H4 (cell line): ENCODE measurements at regions not wholly inside any gene's neighbourhood (a gene's known extent, or its start where the extent isn't known, plus 50 kb on each side); places are given as distances from the start of the nearest gene placed in this dataset.
"Not testable (repeated sequence)": the region's sequence is repeated elsewhere in the genome, so short reads cannot be mapped to it uniquely, and the experiment has no call there.

Experiments used
- DNase-seq: peaks from one replicate; pipeline ENCODE4 v3.0.0-alpha.2; 2015; ENCODE audit warnings: low spot score

DNA sequence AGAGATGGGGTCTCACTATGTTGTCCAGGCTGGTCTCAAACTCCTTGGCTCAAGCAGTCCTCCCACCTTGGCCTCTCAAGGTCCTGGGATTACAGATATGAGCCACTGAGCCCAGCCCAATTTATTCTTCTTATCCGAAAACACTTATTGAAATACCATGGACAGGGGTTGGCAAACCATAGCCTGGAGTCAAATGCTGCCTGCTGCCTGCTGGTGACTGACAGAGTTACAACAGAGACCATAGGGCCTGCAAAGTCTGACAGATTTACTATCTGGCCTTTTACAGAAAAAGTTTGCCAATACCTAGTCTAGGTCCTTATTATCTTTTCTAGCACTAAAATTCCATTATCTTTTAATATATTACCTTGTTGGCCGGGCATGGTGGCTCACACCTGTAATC, 87.1 kb upstream of the ZNF281 start:
- DNase-seq: no peak

DNA sequence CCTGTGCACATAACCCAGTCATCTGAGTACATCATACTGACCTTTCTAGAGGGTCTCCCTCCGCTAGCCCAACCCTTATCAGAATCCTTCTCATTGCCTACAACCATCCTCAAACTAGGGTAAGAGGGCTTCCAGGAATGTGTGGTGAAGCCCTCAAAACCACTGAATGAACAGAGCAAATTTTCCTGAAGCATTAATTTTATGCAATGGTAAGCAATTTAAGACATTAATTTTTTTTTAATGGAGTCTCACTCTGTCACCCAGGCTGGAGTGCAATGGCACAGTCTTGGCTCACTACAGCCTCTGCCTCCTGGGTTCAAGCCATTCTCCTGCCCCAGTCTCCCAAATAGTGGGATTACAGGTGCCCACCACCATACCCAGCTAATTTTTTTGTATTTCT, 86.1 kb upstream of the ZNF281 start:
- no peak for DNase-seq

DNA sequence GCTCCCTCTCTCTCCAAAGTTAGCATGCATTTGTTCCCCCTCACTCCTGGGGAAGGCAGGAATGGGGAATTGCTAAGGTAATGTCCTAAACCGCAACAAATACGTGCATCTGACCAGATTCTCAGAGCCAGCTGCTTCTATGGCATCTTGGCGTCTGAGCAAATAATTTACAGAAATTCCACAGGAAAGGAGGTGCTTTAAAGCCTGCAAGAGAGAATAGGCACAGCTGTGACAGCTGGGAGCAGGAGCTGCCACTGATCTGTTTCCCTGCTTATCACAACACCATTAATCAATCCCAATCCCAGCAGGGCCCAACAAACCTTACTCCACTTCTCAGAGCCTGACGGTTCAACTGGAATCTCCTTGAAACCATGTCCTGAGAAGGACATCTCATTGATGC, 83.5 kb upstream of the ZNF281 start:
- no peak for DNase-seq

DNA sequence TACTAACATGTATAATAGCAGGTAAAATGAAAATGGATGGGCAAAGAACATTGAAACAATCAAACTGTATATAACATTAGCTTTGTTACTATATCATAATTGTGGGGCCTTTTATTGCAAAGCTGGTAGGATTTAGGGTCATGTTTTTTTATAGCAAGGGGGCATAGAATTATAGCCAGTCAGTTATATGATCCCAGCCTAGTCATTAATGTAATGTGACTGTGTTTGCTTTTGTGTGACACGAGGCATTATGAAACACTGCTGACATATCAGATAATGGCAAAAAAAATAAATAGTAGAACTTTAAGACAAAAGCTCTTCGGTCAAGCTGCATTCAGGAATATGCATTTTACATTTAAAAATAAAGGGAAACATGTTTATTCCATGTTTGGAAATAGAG, 81.3 kb upstream of the ZNF281 start:
- no peak for DNase-seq

DNA sequence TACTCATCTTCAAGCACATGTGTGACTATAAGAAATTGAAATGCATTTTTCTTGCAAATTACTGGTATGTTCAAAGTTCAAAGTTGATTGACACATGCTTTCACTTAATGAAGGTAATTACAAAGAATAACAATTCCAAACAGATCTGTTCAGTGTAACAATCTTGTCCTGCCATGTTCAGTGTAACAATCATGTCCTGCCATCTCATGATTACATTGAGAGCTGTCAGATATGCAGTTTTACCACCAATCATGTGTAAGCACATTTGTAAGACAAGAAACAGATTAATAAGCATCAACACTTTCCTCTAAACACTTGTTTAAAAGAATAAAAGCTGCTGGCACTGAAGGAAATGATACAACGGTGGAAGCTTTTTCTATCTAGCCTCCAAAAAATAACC, 80.3 kb upstream of the ZNF281 start:
- no peak for DNase-seq

DNA sequence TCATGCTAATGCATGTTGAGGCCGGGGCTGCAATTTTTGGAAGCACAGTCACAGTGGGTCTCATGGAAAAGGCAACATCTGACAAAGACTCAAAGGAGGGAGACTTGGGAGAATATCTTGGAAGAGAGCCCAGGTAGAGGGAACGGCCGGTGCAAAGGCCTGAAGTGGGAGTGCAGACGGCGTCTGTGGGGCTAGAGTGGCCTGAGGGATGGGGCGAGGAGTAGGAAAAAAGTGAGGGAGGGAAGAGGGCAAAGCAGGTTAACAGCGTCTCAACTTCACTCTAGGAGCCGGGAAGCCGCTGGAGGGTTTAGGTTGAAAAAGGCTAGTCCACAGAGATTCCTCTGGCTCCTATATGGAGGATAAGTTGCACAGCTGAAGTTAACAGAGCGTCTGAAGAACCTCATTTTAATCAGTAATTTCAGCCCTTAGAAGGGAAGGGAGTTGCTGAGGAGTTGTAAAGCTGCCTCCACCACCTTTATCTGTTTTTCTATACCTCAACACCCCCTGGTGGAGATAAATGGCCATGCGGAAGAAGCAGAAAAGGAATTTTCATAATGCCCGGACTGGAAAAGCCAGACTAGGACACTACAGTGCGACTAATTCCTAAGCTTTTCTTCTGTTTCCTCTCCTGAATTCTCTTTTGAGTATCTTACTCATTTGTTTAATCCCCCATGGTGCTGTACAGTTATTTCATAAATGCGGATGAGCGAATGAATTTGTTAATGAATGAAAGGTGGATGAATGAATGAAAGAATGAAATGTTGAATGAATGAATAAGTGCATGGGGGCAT, 78.7 kb upstream of the ZNF281 start:
- peak; percentile 72 for DNase-seq

DNA sequence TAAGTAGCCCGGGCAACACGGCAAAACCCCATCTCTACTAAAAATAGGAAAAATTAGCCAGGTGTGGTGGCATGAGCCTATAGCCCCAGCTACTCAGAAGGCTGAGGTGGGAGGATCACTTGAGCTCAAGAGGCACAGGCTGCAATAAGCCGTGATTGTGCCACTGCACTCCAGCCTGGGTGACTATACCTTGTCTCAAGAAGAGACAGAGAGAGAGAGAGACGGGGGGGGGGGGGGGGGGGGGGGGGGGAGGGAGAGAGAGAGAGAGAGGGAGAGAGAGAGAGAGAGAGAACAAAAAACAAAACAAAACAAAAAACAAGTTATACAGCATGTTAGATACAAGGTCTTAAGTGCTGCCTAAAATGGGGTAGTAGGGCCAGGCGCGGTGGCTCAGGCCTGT, 77.8 kb upstream of the ZNF281 start:
- DNase-seq: no peak

DNA sequence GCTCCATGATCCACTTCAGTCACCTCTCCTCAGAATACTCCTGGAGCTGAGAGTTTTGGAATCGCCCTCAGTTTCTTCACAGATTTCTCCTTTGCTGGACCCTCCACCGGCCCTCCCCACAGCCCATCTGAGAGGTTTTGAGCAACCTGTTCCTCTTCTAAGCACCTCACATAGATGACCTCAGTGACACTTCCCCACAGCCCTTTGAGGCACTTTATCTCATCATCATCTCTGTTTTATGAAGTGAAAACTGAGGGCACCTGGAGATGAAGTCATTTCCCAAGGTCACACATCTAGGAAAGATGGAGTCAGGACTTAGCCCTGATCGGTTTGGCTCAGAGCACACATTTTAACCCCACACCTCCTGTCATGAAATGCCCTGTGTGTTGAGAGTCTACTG, 76.8 kb upstream of the ZNF281 start:
- no peak for DNase-seq

DNA sequence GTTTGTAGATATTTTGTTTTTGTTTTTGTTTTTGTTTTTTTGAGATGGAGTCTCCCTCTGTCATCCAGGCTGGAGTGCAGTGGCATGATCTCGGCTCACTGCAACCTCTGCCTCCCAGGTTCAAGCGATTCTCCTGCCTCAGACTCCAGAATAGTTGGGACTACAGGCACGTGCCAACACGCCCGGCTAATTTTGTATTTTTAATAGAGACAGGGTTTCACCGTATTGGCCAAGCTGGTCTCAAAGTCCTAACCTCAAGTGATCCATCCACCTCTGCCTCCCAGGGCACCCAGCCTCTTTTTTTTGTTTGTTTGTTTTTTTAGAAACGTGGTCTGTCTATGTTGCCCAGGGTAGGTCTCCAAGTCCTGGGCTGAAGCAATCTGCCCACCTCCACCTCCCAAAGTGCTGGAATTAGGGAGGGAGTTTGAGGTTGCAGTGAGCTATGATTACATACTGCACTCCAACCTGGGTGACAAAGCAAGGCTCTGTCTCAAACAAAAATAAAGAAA, 74.7 kb upstream of the ZNF281 start:
- DNase-seq: not testable (repeated sequence)

DNA sequence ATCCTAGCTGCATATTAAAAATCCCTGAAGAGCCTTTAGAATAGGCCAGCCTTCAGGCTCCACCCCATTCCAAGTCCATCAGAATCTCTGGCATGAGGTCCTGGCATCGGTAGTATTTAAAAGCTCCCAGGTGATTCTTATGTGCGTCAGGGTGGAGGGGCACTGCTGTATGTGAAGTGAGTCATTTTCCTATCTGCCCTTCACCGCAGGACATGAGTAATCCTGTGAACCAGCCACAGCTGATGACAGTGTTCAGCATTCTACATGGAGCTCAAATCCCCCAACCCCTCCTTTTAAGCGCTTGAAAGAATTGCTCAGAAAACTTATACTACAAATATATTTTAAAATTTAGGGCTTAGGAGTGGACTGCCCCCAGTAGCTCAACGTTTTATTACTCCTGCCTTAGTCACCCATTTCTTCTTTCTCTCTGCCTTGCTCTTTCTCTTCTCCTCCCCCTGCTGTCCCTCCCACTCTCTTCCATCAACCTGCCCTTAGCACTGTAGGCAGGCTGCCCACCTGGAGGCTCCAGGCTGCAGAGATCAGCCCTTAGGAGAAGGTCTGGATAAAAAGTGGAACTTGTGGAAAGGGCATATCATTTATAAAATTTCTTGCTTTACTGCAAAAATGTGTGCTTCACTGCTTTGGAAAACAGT, 73.8 kb upstream of the ZNF281 start:
- peak; percentile 94 for DNase-seq

DNA sequence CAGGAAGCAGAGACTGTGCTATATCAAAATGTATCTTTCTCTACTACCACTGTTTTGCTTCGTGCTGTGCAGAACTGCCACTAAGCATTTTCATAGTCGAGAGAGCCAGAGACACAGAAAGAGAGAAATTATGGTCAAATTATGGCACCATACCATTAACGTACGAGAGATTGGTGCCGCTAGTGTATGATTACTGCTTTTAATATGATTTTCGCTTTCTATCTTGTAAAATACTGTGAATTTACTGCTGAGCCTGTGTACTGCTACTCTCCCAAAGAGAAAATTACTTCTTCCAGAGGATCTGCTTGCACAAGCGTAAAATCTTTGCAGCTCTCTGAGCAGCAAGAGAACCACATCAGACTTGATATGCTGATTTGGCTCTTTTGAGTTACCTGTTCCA, 71.1 kb upstream of the ZNF281 start:
- DNase-seq: no peak

DNA sequence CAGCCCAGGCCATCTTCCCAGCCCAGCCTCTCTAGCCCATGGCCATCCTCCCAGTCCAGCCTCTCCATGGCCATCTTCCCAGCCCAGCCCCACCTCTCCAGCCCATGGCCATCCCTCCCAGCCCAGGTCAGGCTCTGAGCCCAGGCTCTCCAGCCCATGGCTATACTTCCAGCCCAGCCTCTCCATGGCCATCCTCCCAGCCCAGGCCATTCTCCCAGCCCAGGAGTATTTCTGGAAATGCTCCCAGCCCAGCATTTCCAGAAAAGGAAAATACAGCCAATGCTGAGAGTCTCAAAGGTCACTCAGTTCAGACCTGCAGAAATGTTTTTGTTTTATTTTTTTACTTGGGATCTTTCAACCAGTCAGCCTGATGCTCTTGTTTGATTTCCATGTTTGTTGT, 70.0 kb upstream of the ZNF281 start:
- DNase-seq: no peak

DNA sequence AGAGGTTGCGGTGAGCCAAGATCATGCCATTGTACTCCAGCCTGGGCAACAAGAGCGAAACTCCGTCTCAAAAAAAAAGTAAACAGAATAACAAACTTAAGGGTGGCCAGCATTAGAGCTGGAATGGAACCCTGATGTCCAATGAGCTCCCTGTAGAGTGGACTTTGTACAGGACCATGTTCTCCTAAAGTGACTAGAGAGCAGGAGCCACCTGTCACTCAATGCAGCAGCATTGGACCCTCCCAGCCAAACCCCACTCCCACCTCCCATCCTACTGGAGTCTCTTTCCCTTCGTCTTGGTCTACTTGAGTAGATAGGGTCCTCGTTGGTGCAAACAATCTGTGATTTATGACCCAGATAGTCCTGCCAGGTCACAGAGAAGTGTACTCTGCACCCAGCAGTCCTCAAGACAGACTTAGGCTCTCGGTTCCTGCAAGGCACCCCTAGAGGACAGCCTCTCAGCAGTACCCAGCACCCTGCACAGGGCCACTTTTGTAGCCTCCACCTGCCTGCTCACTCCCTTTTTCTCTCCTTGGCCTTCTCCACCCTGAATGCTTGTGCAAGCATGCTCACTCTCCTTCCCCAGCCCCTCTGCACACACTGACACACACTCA, 69.2 kb upstream of the ZNF281 start:
- no peak for DNase-seq

DNA sequence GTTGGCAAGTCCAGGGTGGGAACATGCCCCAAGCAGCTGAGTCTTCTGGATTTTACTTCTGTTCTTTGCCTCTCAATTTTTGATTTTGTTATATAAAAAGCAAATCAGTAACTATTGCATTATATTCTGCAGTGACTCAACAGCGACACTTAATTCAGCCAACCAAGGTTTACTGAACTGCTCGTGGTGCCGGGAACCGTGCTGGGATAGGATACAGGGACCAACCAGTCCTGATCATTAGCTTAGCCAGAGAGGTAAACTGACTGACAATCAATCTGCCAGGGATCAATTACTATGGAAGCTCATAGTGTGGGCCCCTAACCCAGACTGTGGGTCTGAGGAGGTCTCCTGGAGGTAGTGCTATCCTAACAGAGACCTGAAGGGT, 68.4 kb upstream of the ZNF281 start:
- no peak for DNase-seq

DNA sequence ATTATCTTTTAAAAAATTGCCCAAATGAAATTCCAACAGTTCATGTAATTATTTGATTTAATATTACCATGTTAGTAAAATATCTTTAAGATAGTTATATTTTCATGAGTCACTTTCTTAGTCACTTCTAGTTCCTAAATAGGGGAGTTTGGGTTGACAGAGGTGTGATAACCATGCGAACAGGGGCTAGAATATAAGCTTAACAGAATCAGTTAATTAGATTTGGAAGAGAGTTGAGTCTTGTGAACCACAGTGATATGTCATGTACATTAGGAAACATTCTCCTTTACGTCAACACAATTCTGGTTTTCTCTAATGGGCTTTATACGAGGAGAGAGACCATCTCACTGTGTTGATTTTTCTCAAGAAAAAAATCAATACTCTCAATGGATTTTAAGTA, 64.8 kb upstream of the ZNF281 start:
- no peak for DNase-seq

DNA sequence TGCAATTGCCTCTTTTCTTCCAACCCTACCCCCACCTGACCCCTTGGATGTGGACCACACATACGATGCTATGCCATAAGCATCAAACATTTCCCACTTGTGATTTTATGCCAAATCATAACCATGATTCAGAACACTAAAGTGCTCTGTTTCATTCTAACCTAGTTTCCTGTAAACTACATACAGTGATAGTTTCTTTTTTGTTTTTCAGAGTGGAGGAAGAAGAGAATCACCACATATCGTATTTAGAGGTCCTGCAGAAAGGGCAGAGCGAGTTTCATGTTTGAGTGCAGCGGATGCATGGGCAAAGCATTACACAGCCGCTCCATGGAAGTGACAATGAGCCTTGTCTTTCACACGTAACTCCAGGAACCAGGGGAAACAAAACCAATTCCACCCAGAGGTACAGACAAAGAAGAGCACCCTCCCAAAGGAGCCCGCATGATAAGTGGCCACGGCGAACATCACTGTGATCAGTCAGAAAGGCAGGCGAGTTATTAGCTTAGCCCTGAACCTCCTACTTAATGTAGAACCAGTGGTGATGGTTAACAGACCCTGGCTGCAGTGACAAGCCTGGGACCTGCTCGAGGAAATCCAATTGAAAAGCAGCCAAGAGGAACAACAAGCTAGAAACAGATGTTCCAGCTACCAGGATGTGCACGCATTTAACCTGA, 64.0 kb upstream of the ZNF281 start:
- no peak for DNase-seq

DNA sequence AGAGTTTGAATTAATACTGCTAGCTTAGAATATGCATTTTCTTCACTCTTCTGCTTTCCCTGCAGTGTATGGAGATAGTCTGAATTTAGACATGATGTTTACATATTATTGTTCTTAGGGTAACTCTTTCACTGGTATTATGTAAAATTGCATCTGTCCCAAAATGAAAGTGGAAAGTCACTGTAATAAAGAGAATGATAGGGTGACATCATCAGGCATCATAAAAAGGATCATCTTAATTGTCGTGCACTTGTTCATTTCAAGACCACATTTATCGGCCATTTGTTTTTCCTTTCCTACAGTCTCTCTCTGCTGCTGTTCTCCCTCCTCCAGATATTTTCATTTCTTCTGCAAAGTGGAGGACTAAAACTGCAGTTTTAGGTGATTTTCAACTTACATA, 61.9 kb upstream of the ZNF281 start:
- DNase-seq: no peak

DNA sequence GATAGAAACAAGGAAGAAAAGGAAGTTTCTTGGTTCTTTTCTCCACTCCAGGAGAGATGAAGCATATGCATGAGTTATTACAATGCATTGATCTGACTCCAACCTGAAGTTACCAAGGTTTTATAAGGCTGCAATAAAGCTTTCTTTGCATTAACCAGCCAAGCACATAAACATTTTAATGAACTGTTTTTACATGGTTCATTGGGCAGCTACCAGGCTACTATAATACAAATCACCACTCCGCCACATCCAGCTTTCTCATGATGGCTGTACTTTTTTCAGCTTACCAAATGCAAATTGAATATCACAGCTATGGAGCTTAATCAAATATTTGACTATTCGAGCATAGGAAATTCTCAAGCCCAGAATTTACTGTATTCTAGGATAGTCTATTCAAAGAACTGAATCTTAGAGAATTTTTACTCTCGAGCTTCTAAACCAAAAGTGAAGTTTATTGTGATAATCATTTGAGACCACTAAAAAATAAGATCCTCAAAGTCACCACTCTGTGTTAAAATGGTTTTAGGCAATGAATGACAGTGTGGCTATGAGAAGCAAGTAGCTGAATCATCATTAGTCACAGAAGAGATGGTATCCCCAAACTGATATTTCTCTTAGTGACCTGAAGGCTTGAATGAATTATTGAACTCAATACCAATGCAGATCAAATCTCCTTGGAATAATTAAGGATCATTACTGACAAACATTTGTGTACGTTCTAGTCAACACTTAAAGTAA, 58.6 kb upstream of the ZNF281 start:
- no peak for DNase-seq

DNA sequence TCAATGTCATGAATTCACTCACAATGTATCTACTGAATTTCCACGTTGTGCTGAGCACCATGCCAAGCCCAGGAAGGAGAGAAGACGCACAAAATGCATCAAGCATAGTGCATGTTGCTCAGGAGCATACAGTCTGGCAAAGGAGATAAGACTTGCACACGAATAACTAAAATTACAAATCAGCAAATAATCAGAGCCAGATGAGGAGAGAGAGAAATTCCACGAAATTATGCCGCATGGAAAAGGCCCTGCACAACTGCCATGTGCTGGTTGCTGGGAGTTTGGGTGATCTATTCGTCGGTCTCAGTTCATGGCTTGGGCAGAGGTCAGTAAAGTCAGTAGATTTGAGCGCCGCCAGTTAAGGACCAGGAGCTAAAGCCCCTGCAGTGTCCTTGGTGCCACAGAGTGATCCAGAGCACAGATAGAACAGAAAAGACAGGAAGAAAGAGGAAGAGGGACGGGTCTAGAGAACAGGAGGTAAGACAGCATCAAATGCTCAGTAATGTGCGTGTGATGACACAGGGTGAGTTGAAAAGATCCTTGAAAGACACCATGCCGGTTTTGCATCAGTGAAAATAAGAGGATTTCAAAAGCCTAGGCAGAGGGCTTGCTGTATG, 55.1 kb upstream of the ZNF281 start:
- no peak for DNase-seq
